Endothelial cell of umbilical vein (primary cell): ENCODE measurements at regions not wholly inside any gene's neighbourhood (a gene's known extent, or its start where the extent isn't known, plus 50 kb on each side); places are given as distances from the start of the nearest gene placed in this dataset.

ENCODE experiments used
- BruUV-seq: library from RNA; stranded (reverse); fragments of 400-500 nt; replicated peaks from 2 replicates; lab custom pipeline; 2021; lab: Mats Ljungman, UMichigan
- CTCF ChIA-PET: fragments of 300-600, 350-600 bp; sonication (Branson Sonifier 250); formaldehyde crosslinking; loops from one replicate; lab custom pipeline; 2021; ENCODE audit warnings: antibody characterized with exemption, inconsistent platforms; lab: Charles Lee
- POLR2A ChIA-PET: fragments of 300-600, 350-600 bp; sonication (Branson Sonifier 250); formaldehyde crosslinking; loops from one replicate; lab custom pipeline; 2021; ENCODE audit warnings: antibody characterized with exemption, inconsistent platforms; lab: Charles Lee
- DNase-seq: peaks from one replicate; pipeline ENCODE4 v3.0.0-alpha.2; 2011; ENCODE audit warnings: low read depth, low spot score
- FAIRE-seq: peaks from 2 replicates; lab custom pipeline; 2011; peaks lifted over from hg19 to GRCh38; lab: Jason Lieb, UNC
- H2AFZ ChIP-seq: 2 replicates; pipeline ENCODE4 v1.6.0; 2012; ENCODE audit warnings: low read depth, low read length, control low read depth, inconsistent platforms
- H3K27ac ChIP-seq: 2 replicates; pipeline ENCODE4 v1.5.1; 2011; ENCODE audit warnings: low read depth, mild to moderate bottlenecking, control low read depth, low read length, moderate library complexity; ENCODE audit not compliant: insufficient read depth
- H3K27me3 ChIP-seq, 2 experiments: 2 replicates each; pipeline versions ENCODE4 v1.6.0 to v1.6.1; 2011; ENCODE audit warnings: low read length in 2 of 2, mixed read lengths in 1 of 2; ENCODE audit not compliant: control insufficient read depth in 2 of 2, insufficient read depth in 2 of 2
- H3K36me3 ChIP-seq, 2 experiments: 2 replicates in 1 of 2; 3 replicates in 1 of 2; pipeline ENCODE4 v1.5.1; 2011; ENCODE audit warnings: low read length in 2 of 2, mild to moderate bottlenecking in 1 of 2, moderate library complexity in 1 of 2; ENCODE audit not compliant: control insufficient read depth in 2 of 2, insufficient read depth in 2 of 2; ENCODE audit errors: extremely low read depth in 1 of 2
- H3K4me1 ChIP-seq: 3 replicates; pipeline ENCODE4 v1.5.1; 2011; ENCODE audit warnings: mild to moderate bottlenecking, low read length; ENCODE audit not compliant: control insufficient read depth, insufficient read depth; ENCODE audit errors: extremely low read depth
- H3K4me2 ChIP-seq: 2 replicates; pipeline ENCODE4 v1.6.1; 2011; ENCODE audit warnings: low read length, control low read depth, mixed read lengths; ENCODE audit not compliant: insufficient read depth
- H3K4me3 ChIP-seq, 3 experiments: fragments of 200-600 bp in 1 of 3; sonication (generic), shearing (Covaris generic) in 1 of 3; replicated peaks in 1 of 3; 2 replicates each; pipeline ENCODE4 v1.5.1; 2011 to 2016; ENCODE audit warnings: control low read depth in 3 of 3, low read length in 3 of 3, mild to moderate bottlenecking in 2 of 3, inconsistent platforms in 1 of 3, low read depth in 1 of 3, moderate library complexity in 1 of 3; ENCODE audit not compliant: insufficient read depth in 1 of 3
- H3K79me2 ChIP-seq: 2 replicates; pipeline ENCODE4 v1.6.0; 2012; ENCODE audit warnings: low read length, inconsistent platforms; ENCODE audit not compliant: control insufficient read depth, insufficient read depth
- H3K9ac ChIP-seq: replicated peaks from 2 replicates; pipeline ENCODE3; 2011; ENCODE audit warnings: low read length, control low read depth; ENCODE audit not compliant: insufficient read depth; ENCODE audit errors: extremely low read depth
- H3K9me1 ChIP-seq: replicated peaks from 3 replicates; pipeline ENCODE4 v1.6.0; 2011; ENCODE audit warnings: mild to moderate bottlenecking, low read length; ENCODE audit not compliant: control insufficient read depth, insufficient read depth; ENCODE audit errors: extremely low read depth
- H3K9me3 ChIP-seq: replicated peaks from 2 replicates; pipeline ENCODE4 v1.5.1; 2012; ENCODE audit warnings: low read length, inconsistent platforms; ENCODE audit not compliant: control insufficient read depth, insufficient read depth
- H4K20me1 ChIP-seq: replicated peaks from 2 replicates; pipeline ENCODE3; 2011; ENCODE audit warnings: mild to moderate bottlenecking, low read length; ENCODE audit not compliant: control insufficient read depth, insufficient read depth; ENCODE audit errors: extremely low read depth
- EZH2 ChIP-seq: IDR thresholded peaks from 2 replicates; pipeline ENCODE4 v1.6.1; 2012; ENCODE audit warnings: borderline replicate concordance, low read depth, mild to moderate bottlenecking, moderate library complexity, low read length, inconsistent platforms; ENCODE audit not compliant: severe bottlenecking
- GATA2 ChIP-seq: IDR thresholded peaks from 2 replicates; pipeline ENCODE4 v1.7.0; 2011; ENCODE audit warnings: low read depth, mild to moderate bottlenecking, moderate library complexity, mixed read lengths, low read length; ENCODE audit not compliant: insufficient read length, insufficient read depth
- MYC ChIP-seq: IDR thresholded peaks from one replicate; pipeline ENCODE4 v1.6.1; 2011; ENCODE audit warnings: mild to moderate bottlenecking, low read depth, low read length
- dilution Hi-C: fragments of 300-500 bp; cut with MboI; formaldehyde crosslinking; loops from one replicate; pipeline ENCODE4 v1.15.0; 2019; ENCODE audit warnings: low sequenced_read_pairs; ENCODE audit not compliant: extremely low pct_ligation_motif_present
- intact Hi-C: fragments of 100-400 bp; cut with micrococcal nuclease; formaldehyde crosslinking; loops from one replicate; pipeline ENCODE4 v1.10.0; 2022
- TF ChIP-seq, protein P1 (sequence below), 2 donors: IDR thresholded peaks; 1 replicate in 1 of 2; 2 replicates in 1 of 2; pipeline ENCODE4 v1.5.1; 2011; ENCODE audit warnings: low read length in 2 of 2, mild to moderate bottlenecking in 2 of 2, moderate library complexity in 2 of 2, control low read depth in 1 of 2, inconsistent platforms in 1 of 2, low read depth in 1 of 2; ENCODE audit not compliant: insufficient read depth in 1 of 2; ENCODE audit errors: extremely low read depth in 1 of 2
- TF ChIP-seq, protein P2 (sequence below): IDR thresholded peaks from 2 replicates; pipeline ENCODE4 v1.6.1; 2011; ENCODE audit not compliant: insufficient read depth, insufficient read length

DNA sequence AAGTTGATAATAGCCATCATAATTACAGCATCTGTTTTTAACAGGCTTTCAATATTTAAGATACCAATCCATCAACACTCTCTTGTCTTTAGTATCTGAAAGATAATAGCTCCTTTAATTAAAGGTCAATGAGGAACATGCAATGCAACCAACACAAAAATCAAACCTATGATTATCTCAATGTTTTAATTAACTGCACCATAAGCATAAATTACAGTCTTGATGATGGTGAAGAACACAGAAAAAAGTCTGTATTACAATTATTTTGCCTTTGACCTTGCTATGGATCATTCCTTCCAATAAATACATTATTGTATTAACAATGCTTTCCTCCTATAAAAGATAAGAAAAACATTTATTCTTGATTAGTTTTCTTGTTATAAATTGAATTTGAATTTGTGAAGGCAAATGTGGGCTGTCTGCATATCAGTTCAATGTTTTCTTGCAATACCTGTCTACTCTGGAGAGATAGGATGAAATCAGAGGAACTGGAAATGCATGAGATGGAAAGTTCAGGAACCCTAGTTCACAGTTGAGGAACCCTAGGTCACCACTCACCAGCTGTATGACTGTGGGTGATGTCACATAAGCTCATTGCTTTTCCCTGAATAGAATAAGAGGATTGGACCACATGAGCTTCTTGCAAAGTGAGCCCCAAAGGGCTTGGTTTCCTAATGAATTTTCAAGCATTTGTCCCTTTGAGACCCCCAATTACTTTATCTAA, 58.5 kb upstream of the ANXA1 start:
- no TSS peak for BruUV-seq
- CTCF ChIA-PET = interaction anchor here (0.6 to 2.0 kb wide), 11 partner anchors 9 to 236 kb away, joined by 3 to 12 read pairs (median 3); no protein-coding TSS in a partner anchor
- DNase-seq (no peak), FAIRE-seq (no peak)
- H3K9me3 ChIP-seq = no peaks in the 10 kb centered on the region
- TF ChIP-seq MYC = no peak
- no peak for TF ChIP-seq GATA2
- TF ChIP-seq, protein P1, sequence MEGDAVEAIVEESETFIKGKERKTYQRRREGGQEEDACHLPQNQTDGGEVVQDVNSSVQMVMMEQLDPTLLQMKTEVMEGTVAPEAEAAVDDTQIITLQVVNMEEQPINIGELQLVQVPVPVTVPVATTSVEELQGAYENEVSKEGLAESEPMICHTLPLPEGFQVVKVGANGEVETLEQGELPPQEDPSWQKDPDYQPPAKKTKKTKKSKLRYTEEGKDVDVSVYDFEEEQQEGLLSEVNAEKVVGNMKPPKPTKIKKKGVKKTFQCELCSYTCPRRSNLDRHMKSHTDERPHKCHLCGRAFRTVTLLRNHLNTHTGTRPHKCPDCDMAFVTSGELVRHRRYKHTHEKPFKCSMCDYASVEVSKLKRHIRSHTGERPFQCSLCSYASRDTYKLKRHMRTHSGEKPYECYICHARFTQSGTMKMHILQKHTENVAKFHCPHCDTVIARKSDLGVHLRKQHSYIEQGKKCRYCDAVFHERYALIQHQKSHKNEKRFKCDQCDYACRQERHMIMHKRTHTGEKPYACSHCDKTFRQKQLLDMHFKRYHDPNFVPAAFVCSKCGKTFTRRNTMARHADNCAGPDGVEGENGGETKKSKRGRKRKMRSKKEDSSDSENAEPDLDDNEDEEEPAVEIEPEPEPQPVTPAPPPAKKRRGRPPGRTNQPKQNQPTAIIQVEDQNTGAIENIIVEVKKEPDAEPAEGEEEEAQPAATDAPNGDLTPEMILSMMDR (IDR thresholded peaks at IDR 0.05; ENCODE audit: extremely low read depth in 1 of 2, insufficient read depth in 1 of 2, low read depth in 1 of 2, low read length in 2 of 2) = no peak
- TF ChIP-seq EZH2 = no peak
- TF ChIP-seq, protein P2, sequence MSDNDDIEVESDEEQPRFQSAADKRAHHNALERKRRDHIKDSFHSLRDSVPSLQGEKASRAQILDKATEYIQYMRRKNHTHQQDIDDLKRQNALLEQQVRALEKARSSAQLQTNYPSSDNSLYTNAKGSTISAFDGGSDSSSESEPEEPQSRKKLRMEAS = no peak
- H3K9ac ChIP-seq = no peak overlapping the region
- peak overlapping the region; percentile 17 for H2AFZ ChIP-seq
- no peak overlapping the region for H3K27ac ChIP-seq
- no peaks in the 10 kb centered on the region for H3K9me1 ChIP-seq
- peak overlapping the region; percentile 89 for H3K4me2 ChIP-seq
- POLR2A ChIA-PET = no interaction called here
- no peaks in the 10 kb centered on the region for H3K36me3 ChIP-seq
- dilution Hi-C loops = loop anchor here (25.0 kb wide), 1 partner anchor 231 kb away; no protein-coding TSS in a partner anchor
- no peaks in the 10 kb centered on the region for H4K20me1 ChIP-seq
- H3K27me3 ChIP-seq = no peaks in the 10 kb centered on the region
- intact Hi-C loops = no loop called here
- no peak overlapping the region for H3K4me3 ChIP-seq
- peaks cover 3% of the 10 kb centered on the region for H3K4me1 ChIP-seq
- no peaks in the 10 kb centered on the region for H3K79me2 ChIP-seq
